ENCODE measurements at regions not wholly inside any gene's neighbourhood (a gene's known extent, or its start where the extent isn't known, plus 50 kb on each side); places are given as distances from the start of the nearest gene placed in this dataset.

DNA sequence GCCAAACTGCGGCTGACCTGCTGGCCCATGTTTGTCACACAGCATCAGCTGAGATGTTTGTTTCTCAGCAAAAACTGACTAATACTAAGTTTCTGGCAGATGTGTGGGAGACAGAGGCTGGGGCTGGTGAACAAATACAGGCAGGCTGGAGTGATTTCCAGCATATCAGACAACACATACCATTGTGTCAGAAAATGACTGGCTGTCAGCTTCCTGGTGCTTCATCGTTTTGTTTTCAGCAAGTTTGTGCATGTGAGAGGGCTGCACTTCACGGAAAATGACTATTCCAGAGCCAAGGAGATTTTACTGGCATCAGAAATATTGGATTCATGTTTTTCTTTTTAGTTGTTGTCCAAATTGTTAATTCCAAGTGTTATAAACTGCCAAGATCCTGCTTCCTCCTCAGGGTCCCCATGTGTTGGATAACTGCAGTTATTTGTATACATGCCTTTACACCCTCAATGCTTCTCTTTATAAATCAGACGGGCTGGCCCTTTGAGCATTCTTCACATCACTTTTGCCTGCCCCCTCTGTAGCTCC is 145.7 kb downstream of the GALC start:
- H3K9me1 ChIP-seq (replicated peaks; ENCODE audit: control insufficient read depth, extremely low read depth, insufficient read depth, low read length) = no peaks in the 10 kb centered on the region
- dilution Hi-C loops (cut with MboI; ENCODE audit: extremely low pct_ligation_motif_present, low sequenced_read_pairs) (no loop called here), intact Hi-C loops (cut with micrococcal nuclease) (no loop called here)
- H3K4me2 ChIP-seq (ENCODE audit: insufficient read depth, low read length) = no peak overlapping the region
- H4K20me1 ChIP-seq (replicated peaks; ENCODE audit: control insufficient read depth, extremely low read depth, insufficient read depth, low read length) = no peaks in the 10 kb centered on the region
- no peak overlapping the region for H3K4me3 ChIP-seq (replicated peaks in 1 of 3; ENCODE audit: insufficient read depth in 1 of 3, low read depth in 1 of 3, low read length in 3 of 3)
- H2AFZ ChIP-seq (ENCODE audit: low read depth, low read length) = no peak overlapping the region
- no peak overlapping the region for H3K9ac ChIP-seq (replicated peaks; ENCODE audit: extremely low read depth, insufficient read depth, low read length)
- H3K27me3 ChIP-seq (ENCODE audit: control insufficient read depth in 2 of 2, insufficient read depth in 2 of 2, low read length in 2 of 2) = no peaks in the 10 kb centered on the region
- no peaks in the 10 kb centered on the region for H3K4me1 ChIP-seq (ENCODE audit: control insufficient read depth, extremely low read depth, insufficient read depth, low read length)
- no peaks in the 10 kb centered on the region for H3K9me3 ChIP-seq (replicated peaks; ENCODE audit: control insufficient read depth, insufficient read depth, low read length)
- H3K36me3 ChIP-seq (ENCODE audit: control insufficient read depth in 2 of 2, extremely low read depth in 1 of 2, insufficient read depth in 2 of 2, low read length in 2 of 2) = no peaks in the 10 kb centered on the region
- TF ChIP-seq FOS (IDR thresholded peaks at IDR 0.05; ENCODE audit: borderline replicate concordance, insufficient read depth, low read length) (no peak), JUN (IDR thresholded peaks at IDR 0.05; ENCODE audit: borderline replicate concordance, insufficient read depth, insufficient read length, low read depth) (no peak), EZH2 (IDR thresholded peaks at IDR 0.05; ENCODE audit: borderline replicate concordance, low read depth, low read length, severe bottlenecking) (no peak), GATA2 (IDR thresholded peaks at IDR 0.05; ENCODE audit: insufficient read depth, insufficient read length, low read depth, low read length) (no peak), POLR2AphosphoS5 (IDR thresholded peaks at IDR 0.05; ENCODE audit: insufficient read depth, low read depth, low read length) (no peak), POLR2A (IDR thresholded peaks at IDR 0.05; ENCODE audit: low read depth, low read length) (no peak), MYC (IDR thresholded peaks at IDR 0.05; ENCODE audit: low read depth, low read length) (no peak)
- TF ChIP-seq, protein P1, sequence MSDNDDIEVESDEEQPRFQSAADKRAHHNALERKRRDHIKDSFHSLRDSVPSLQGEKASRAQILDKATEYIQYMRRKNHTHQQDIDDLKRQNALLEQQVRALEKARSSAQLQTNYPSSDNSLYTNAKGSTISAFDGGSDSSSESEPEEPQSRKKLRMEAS (IDR thresholded peaks at IDR 0.05; ENCODE audit: insufficient read depth, insufficient read length) = no peak
- TF ChIP-seq, protein P2, sequence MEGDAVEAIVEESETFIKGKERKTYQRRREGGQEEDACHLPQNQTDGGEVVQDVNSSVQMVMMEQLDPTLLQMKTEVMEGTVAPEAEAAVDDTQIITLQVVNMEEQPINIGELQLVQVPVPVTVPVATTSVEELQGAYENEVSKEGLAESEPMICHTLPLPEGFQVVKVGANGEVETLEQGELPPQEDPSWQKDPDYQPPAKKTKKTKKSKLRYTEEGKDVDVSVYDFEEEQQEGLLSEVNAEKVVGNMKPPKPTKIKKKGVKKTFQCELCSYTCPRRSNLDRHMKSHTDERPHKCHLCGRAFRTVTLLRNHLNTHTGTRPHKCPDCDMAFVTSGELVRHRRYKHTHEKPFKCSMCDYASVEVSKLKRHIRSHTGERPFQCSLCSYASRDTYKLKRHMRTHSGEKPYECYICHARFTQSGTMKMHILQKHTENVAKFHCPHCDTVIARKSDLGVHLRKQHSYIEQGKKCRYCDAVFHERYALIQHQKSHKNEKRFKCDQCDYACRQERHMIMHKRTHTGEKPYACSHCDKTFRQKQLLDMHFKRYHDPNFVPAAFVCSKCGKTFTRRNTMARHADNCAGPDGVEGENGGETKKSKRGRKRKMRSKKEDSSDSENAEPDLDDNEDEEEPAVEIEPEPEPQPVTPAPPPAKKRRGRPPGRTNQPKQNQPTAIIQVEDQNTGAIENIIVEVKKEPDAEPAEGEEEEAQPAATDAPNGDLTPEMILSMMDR (IDR thresholded peaks at IDR 0.05; ENCODE audit: extremely low read depth in 1 of 2, insufficient read depth in 1 of 2, low read depth in 1 of 2, low read length in 2 of 2) = no peak
- H3K27ac ChIP-seq (ENCODE audit: insufficient read depth, low read depth, low read length) = no peak overlapping the region
- POLR2A ChIA-PET = no interaction called here
- no peaks in the 10 kb centered on the region for H3K79me2 ChIP-seq (ENCODE audit: control insufficient read depth, insufficient read depth, low read length)
- CTCF ChIA-PET = no interaction called here
- DNase-seq (ENCODE audit: low read depth, low spot score) (no peak), FAIRE-seq (no peak)
- no TSS peak for BruUV-seq (replicated peaks)
